ENCODE measurements at regions not wholly inside any gene's neighbourhood (a gene's known extent, or its start where the extent isn't known, plus 50 kb on each side); places are given as distances from the start of the nearest gene placed in this dataset.

- DNase-seq = no peak
Measured at GRCh38 chr3:118011910-118012309, 1022.7 kb downstream of the IGSF11 start.

- DNase-seq = no peak
Measured at GRCh38 chr3:118029049-118029448, 1005.6 kb downstream of the IGSF11 start.

- DNase-seq = no peak
Measured at GRCh38 chr3:118036215-118036614, 998.4 kb downstream of the IGSF11 start.

- no peak for DNase-seq
Measured at GRCh38 chr3:118055381-118055780, 979.3 kb downstream of the IGSF11 start.

GRCh38 chr3:118057086-118057485, 977.6 kb downstream of the IGSF11 start:
- DNase-seq = no peak

- DNase-seq = no peak
Measured at GRCh38 chr3:118059096-118059495, 975.5 kb downstream of the IGSF11 start.

GRCh38 chr3:118067439-118067838, 967.2 kb downstream of the IGSF11 start:
- no peak for DNase-seq

DNA sequence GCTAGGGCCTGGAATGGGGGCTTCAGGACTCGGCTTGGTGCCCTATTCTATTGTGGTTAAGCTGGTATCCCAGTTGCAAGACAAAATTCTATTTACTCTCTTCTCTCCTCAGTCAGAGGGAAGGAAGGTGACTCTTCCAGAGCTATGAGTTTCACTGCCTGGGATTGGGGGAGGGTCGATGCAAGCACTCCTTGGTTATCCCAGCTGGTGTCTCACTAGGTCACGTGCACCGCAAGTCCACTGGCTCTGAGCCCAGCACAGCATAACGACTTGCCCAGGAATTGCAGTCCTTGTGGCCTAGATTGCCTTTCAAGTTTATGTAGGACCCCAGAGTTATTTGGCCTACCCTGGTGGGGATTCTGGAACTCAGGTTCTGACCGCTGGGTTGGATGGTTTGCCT, 958.8 kb downstream of the IGSF11 start:
- DNase-seq = no peak

DNA sequence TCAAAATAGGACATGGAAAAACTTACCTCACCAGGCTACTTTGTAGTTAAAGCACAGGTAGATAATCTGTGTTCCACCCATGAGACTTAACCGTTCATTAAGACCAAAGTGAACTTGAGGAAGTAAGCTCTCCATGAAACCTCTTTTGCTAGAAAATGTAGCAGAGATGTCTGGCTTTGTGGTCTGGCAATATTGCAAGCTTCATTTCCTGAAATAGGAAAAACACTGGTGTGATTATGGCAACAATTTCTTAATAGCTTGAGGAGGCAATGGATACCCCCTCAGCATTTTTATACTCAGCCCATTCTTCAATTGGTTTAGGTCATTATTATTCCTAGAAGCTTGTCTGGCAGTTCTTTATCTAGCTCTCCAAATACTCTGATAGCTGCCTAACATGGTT, 957.3 kb downstream of the IGSF11 start:
- no peak for DNase-seq

DNA sequence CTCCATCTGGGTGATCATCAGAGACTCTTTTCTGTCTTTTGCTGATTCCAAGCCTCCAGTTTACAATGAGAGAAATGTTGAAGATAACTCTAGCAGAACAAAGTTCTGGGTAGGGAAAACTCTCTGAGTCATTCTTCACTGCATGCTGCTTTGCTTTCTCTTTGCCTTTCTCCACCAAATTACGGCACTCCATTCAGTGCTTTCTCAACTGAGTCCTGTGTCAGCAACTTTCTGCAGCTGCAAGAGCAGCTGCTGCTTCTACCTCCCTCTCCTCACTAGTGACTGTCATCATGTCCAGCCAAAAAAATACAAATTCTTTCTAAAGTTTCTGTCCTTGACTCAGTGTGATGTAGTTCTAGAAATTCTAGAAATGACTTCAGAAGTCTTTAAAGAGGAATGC, 953.8 kb downstream of the IGSF11 start:
- no peak for DNase-seq

DNA sequence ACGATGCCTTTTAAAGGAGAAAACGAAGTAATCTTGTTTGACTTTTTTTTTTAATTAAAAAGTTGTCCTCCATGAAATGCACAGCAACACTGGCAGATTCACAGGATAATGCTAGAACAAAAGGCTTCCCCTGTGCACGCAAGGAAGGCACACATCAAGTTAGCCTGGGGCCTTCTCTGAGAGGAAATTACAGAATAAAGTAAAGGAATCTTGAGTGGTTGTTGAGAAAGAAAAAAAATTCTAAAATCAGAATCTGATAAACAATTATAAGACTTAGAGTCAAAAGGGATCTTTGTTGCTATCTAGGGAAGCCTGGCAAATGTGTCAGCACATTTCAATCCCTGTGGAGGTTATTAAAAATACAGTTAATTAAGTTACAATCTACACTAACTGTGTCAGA, 946.0 kb downstream of the IGSF11 start:
- DNase-seq = no peak

DNA sequence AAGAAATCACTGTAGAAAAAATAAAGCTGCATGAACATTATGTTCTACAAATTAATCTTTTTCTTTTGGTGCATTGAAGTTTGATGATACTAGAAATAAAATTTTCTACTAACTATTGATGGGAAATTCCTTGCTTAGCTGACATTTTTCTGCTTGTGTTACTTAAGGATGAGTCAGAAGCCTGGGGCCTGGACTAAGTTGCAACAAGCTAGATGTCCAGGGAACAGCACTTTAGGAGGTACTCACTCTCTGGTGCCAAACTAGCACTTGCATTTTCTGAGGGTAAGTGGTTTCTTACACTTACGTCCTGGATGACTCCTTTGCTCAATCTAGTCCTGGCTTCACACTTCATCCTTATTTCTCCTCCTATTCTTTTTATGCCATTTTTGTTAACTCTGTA, 945.1 kb downstream of the IGSF11 start:
- DNase-seq = no peak

DNA sequence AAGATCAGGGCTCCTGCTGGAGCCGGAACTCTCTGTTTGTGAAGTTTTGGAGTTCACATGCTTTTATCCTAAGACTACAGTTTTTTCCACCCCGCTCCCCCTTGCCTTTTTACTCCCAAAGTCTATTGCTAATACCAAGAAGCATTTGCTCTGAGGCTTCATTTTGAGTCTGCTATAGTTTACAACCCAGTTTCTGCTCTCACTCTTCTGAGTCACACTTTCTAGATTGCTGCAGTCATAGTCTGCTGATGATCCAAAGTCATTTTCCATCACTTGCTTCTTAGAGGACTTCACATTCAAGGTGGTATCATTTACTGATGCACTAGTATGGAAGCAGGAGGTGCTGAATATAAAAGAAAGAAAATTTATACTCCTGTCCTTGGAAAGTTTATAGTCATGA, 937.4 kb downstream of the IGSF11 start:
- DNase-seq = no peak

- DNase-seq = no peak
Measured at GRCh38 chr3:118097660-118098059, 937.0 kb downstream of the IGSF11 start.

DNA sequence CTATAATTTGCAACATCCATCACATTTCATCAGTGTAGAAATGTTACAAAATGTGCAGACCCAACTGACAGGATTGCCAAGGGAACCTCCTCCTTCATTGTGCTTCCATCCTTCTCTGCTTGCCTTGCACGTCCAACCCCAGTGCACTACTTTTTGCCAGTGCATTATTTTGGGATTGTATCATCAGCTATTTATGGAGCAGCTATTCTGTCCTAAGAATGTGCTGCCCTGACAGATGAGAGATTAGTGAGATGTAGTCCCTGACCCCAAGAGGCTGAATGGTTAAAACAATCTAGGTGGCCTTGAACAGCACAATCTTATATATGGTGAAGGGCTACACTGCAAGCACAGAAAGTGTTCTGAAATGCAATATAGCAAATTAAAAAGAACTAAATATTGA, 935.8 kb downstream of the IGSF11 start:
- DNase-seq = no peak

GRCh38 chr3:118101891-118102290, 932.8 kb downstream of the IGSF11 start:
- no peak for DNase-seq

DNA sequence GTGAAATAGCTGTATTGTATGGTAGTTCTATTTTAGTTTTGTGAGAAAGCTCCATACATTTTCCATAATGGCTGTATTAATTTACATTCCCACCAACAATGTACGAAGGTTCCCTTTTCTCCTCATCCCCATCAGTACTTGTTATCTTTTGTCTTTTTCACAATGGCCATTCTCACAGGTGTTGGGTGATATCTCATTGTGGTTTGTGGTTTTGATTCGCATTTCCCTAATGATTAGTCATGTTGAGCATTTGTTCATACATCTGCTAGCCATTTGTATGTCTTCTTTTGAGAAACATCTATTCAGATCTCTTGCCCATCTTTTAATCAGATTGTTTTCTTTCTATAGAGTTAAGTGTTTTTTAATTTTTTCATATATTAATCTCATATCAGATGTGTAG, 931.9 kb downstream of the IGSF11 start:
- no peak for DNase-seq

DNA sequence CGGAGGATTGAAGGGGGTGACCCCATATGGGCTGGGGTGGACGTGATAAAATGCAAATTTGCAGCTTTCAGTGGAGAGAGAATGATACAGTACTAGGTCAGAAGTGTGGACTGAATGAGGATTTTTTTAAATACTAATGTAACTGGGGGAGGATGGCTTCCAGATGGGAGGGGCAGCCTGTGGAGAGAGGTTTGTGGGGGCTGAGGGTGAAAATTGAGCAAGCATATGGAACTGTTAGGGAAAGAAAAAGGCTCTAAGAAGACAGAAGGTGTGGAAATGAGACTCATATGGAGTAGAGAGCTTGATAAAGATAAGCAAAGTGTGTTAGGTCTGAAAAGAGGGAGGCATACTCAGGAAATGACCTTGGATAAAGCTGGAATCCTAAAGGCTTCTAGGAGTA, 926.4 kb downstream of the IGSF11 start:
- no peak for DNase-seq

- no peak for DNase-seq
Measured at GRCh38 chr3:118108769-118109168, 925.9 kb downstream of the IGSF11 start.

DNA sequence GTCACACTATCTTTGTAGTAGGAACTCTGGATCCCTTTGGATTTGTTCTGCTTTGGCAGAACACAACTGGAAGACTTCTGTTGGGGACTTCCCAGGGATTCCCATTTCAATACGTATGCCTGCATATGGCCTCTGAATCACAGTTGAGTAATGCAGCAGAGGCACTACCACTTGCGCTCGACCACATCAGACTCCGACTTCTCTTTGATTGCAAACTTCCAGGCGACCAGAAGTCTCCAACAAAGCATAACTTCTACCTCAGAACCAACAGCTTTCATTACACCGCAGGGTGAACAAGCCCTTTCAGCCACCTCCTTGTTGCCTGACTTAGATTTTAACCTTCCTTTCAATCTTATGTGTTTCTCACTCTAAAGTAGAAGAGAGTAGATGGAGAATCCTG, 924.4 kb downstream of the IGSF11 start:
- DNase-seq = no peak

GRCh38 chr3:118116991-118117390, 917.7 kb downstream of the IGSF11 start:
- DNase-seq = no peak

- DNase-seq = no peak
Measured at GRCh38 chr3:118126751-118127150, 907.9 kb downstream of the IGSF11 start.

DNA sequence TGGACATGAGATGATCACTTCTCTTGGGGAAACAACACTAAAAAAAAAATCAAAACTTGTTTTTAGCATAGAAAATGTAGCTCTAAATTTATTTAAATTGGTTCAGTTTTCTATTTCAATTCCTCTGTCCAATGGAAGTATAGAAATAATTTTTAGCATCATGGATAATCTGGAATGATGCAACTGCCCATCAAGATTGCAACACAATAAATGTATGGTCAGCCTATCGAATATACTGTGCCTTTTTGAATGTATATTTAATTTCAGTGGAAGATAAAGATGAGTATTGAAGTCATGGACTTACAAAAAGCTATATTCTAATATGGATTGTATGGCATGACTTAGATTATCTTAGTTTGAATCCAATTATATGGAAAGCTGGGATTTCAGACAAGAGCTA, 906.7 kb downstream of the IGSF11 start:
- DNase-seq = no peak

GRCh38 chr3:118128886-118129285, 905.8 kb downstream of the IGSF11 start:
- DNase-seq = no peak

GRCh38 chr3:118137778-118138177, 896.9 kb downstream of the IGSF11 start:
- no peak for DNase-seq

- DNase-seq = no peak
Measured at GRCh38 chr3:118144919-118145318, 889.7 kb downstream of the IGSF11 start.
